MM.1S (cell line): ENCODE measurements at regions not wholly inside any gene's neighbourhood (a gene's known extent, or its start where the extent isn't known, plus 50 kb on each side); places are given as distances from the start of the nearest gene placed in this dataset.
"Not testable (repeated sequence)": the region's sequence is repeated elsewhere in the genome, so short reads cannot be mapped to it uniquely, and the experiment has no call there.

ENCODE experiments used
- DNase-seq: peaks from one replicate; pipeline ENCODE4 v3.0.0-alpha.2; 2015
- H2AFZ ChIP-seq: fragments of 300-600 bp; sonication (generic); 2 replicates; pipeline ENCODE4 v1.6.0; 2016; ENCODE audit warnings: antibody characterized with exemption, low read length
- H3F3A ChIP-seq: fragments of 300-600 bp; sonication (generic); 2 replicates; pipeline ENCODE4 v1.6.1; 2016; ENCODE audit warnings: mild to moderate bottlenecking, antibody characterized with exemption, low read length, moderate library complexity, mixed read lengths; ENCODE audit not compliant: insufficient read depth
- H3K27ac ChIP-seq: fragments of 300-600 bp; sonication (generic); 2 replicates; pipeline ENCODE4 v1.5.1; 2016; ENCODE audit warnings: mild to moderate bottlenecking, low read length
- H3K27me3 ChIP-seq: fragments of 300-600 bp; sonication (generic); replicated peaks from 2 replicates; pipeline ENCODE4 v1.6.0; 2016; ENCODE audit warnings: low read length; ENCODE audit not compliant: insufficient read depth
- H3K36me3 ChIP-seq: fragments of 300-600 bp; sonication (generic); replicated peaks from 2 replicates; pipeline ENCODE4 v1.6.1; 2016; ENCODE audit warnings: mild to moderate bottlenecking, low read length, mixed read lengths; ENCODE audit not compliant: insufficient read depth
- H3K4me1 ChIP-seq: fragments of 300-600 bp; sonication (generic); 2 replicates; pipeline ENCODE4 v1.6.1; 2016; ENCODE audit warnings: low read length, mixed read lengths
- H3K4me2 ChIP-seq: fragments of 300-600 bp; sonication (generic); 2 replicates; pipeline ENCODE4 v1.6.0; 2016; ENCODE audit warnings: low read depth, low read length
- H3K4me3 ChIP-seq: fragments of 300-600 bp; sonication (generic); 2 replicates; pipeline ENCODE4 v1.5.1; 2016; ENCODE audit warnings: low read length, mixed read lengths
- H3K79me2 ChIP-seq: fragments of 300-600 bp; sonication (generic); 2 replicates; pipeline ENCODE4 v1.6.1; 2016; ENCODE audit warnings: mixed run types, low read length, mixed read lengths
- H3K9ac ChIP-seq: fragments of 300-600 bp; sonication (generic); 2 replicates; pipeline ENCODE4 v1.6.1; 2016; ENCODE audit warnings: low read length, mixed read lengths
- H3K9me2 ChIP-seq: fragments of 300-600 bp; sonication (generic); replicated peaks from 2 replicates; pipeline ENCODE4 v1.6.1; 2016; ENCODE audit warnings: mild to moderate bottlenecking, low read length, mixed read lengths; ENCODE audit not compliant: insufficient read depth
- H3K9me3 ChIP-seq: fragments of 300-600 bp; sonication (generic); replicated peaks from 2 replicates; pipeline ENCODE4 v1.6.1; 2016; ENCODE audit warnings: mild to moderate bottlenecking, low read length, mixed read lengths; ENCODE audit not compliant: insufficient read depth
- H4K20me1 ChIP-seq: fragments of 300-600 bp; sonication (generic); 2 replicates; pipeline ENCODE4 v1.6.1; 2016; ENCODE audit warnings: mild to moderate bottlenecking, low read length, moderate library complexity, mixed read lengths; ENCODE audit not compliant: insufficient read depth
- CTCF ChIP-seq: fragments of 300-600 bp; sonication (generic); IDR thresholded peaks from 2 replicates; pipeline ENCODE4 v1.5.1; 2016; ENCODE audit warnings: antibody characterized with exemption, low read length, mixed read lengths
- EZH2 ChIP-seq: fragments of 300-600 bp; sonication (generic); optimal IDR thresholded peaks from 2 replicates; pipeline ENCODE3; 2017; ENCODE audit warnings: low read depth, mild to moderate bottlenecking, antibody characterized with exemption, low read length, mixed read lengths
- EZH2phosphoT487 ChIP-seq: fragments of 300-600 bp; sonication (generic); IDR thresholded peaks from 2 replicates; pipeline ENCODE4 v1.6.1; 2018; ENCODE audit warnings: antibody characterized with exemption, low read length

- Histone ChIP-seq H4K20me1 (no peaks in the 10 kb centered on the region), H3K27ac (no peak overlapping the region), H3K36me3 (no peaks in the 10 kb centered on the region), H3K9me3 (no peaks in the 10 kb centered on the region), H2AFZ (no peak overlapping the region), H3K4me3 (no peak overlapping the region), H3K27me3 (no peaks in the 10 kb centered on the region), H3K4me2 (no peak overlapping the region), H3K79me2 (no peaks in the 10 kb centered on the region), H3F3A (no peaks in the 10 kb centered on the region), H3K9ac (no peak overlapping the region), H3K4me1 (no peaks in the 10 kb centered on the region), H3K9me2 (no peaks in the 10 kb centered on the region)
- TF ChIP-seq CTCF (no peak), EZH2phosphoT487 (no peak), EZH2 (no peak)
- no peak for DNase-seq
Observed at GRCh38 chr12:124214574-124214973, 80.3 kb upstream of the RFLNA start.

GRCh38 chr12:124216966-124217365 is 77.9 kb upstream of the RFLNA start:
- Histone ChIP-seq H3K4me1 (no peaks in the 10 kb centered on the region), H3K27ac (no peak overlapping the region), H3K9ac (no peak overlapping the region), H3K4me2 (no peak overlapping the region), H4K20me1 (no peaks in the 10 kb centered on the region), H3K4me3 (no peak overlapping the region), H3F3A (no peaks in the 10 kb centered on the region), H3K27me3 (no peaks in the 10 kb centered on the region), H3K79me2 (no peaks in the 10 kb centered on the region), H3K9me2 (no peaks in the 10 kb centered on the region), H3K36me3 (no peaks in the 10 kb centered on the region), H3K9me3 (no peaks in the 10 kb centered on the region), H2AFZ (no peak overlapping the region)
- no peak for DNase-seq
- TF ChIP-seq CTCF, result no peak
- no peak for TF ChIP-seq EZH2phosphoT487
- TF ChIP-seq EZH2, result no peak

- Histone ChIP-seq H2AFZ (no peak overlapping the region), H3K9ac (no peak overlapping the region), H3K79me2 (no peaks in the 10 kb centered on the region), H3K27ac (no peak overlapping the region), H3K4me2 (peak overlapping the region; percentile 21), H3K36me3 (no peaks in the 10 kb centered on the region), H3K4me1 (no peaks in the 10 kb centered on the region), H3K27me3 (no peaks in the 10 kb centered on the region), H3K4me3 (no peak overlapping the region), H3F3A (no peaks in the 10 kb centered on the region), H3K9me3 (no peaks in the 10 kb centered on the region), H3K9me2 (no peaks in the 10 kb centered on the region), H4K20me1 (no peaks in the 10 kb centered on the region)
- no peak for TF ChIP-seq EZH2
- no peak for TF ChIP-seq EZH2phosphoT487
- DNase-seq, result no peak
Observed at GRCh38 chr12:124217508-124218242, 77.2 kb upstream of the RFLNA start.

- H3K79me2 ChIP-seq, result no peaks in the 10 kb centered on the region
- H3K9me2 ChIP-seq, result no peaks in the 10 kb centered on the region
- H3F3A ChIP-seq, result no peaks in the 10 kb centered on the region
- H3K27me3 ChIP-seq, result no peaks in the 10 kb centered on the region
- no peak overlapping the region for H3K27ac ChIP-seq
- H3K36me3 ChIP-seq, result no peaks in the 10 kb centered on the region
- H3K4me3 ChIP-seq, result no peak overlapping the region
- H2AFZ ChIP-seq, result no peak overlapping the region
- no peaks in the 10 kb centered on the region for H3K9me3 ChIP-seq
- no peaks in the 10 kb centered on the region for H3K4me1 ChIP-seq
- no peak for DNase-seq
- no peaks in the 10 kb centered on the region for H4K20me1 ChIP-seq
- TF ChIP-seq CTCF, result no peak
- TF ChIP-seq EZH2phosphoT487, result no peak
- no peak for TF ChIP-seq EZH2
- H3K4me2 ChIP-seq, result no peak overlapping the region
- H3K9ac ChIP-seq, result no peak overlapping the region
Observed at GRCh38 chr12:124218243-124218560, 76.7 kb upstream of the RFLNA start.

- not testable (repeated sequence) for H3K79me2 ChIP-seq, H3F3A ChIP-seq, H3K27me3 ChIP-seq, H4K20me1 ChIP-seq, DNase-seq, H3K9me2 ChIP-seq, H2AFZ ChIP-seq, H3K4me2 ChIP-seq, H3K9ac ChIP-seq, H3K27ac ChIP-seq, H3K9me3 ChIP-seq, H3K4me1 ChIP-seq, H3K36me3 ChIP-seq, H3K4me3 ChIP-seq
Observed at GRCh38 chr12:124218650-124219049, 76.2 kb upstream of the RFLNA start.
